ENCODE measurements at regions not wholly inside any gene's neighbourhood (a gene's known extent, or its start where the extent isn't known, plus 50 kb on each side); places are given as distances from the start of the nearest gene placed in this dataset.
"Not testable (repeated sequence)": the region's sequence is repeated elsewhere in the genome, so short reads cannot be mapped to it uniquely, and the experiment has no call there.

DNA sequence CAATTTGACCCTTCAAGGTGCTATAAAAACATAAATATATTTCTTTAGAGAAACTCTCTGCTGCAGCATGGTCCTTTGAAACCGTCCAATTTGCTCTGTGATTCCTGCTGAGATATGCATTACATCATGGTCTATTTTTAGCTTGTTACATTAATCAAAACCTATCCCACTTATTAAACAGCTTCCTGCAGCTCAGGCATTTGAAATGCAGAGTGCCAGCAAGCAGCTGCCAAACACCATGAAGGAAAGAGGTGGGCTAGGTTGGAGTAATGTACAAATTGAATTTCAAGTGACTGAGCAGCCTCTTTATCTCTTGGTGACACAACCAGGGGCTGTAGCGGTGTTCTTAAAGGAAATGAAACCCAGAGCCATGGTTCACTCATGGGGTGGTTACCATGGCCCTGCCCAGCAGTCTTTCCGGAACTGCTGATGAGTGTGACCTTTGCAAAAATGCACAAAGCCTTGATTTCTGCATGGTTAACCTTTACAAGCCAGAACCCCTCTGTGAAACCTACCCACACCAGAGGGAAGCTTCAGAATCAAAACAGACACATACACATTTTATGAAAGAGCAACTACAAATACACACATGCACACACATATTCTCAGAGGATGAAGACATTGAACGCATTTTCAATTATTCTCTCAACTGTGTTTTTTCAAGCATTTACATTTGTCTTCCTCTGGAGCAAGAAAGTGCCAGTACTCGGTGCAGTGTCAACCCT is 155.8 kb upstream of the ZNF608 start:
- DNase-seq = no peak

DNA sequence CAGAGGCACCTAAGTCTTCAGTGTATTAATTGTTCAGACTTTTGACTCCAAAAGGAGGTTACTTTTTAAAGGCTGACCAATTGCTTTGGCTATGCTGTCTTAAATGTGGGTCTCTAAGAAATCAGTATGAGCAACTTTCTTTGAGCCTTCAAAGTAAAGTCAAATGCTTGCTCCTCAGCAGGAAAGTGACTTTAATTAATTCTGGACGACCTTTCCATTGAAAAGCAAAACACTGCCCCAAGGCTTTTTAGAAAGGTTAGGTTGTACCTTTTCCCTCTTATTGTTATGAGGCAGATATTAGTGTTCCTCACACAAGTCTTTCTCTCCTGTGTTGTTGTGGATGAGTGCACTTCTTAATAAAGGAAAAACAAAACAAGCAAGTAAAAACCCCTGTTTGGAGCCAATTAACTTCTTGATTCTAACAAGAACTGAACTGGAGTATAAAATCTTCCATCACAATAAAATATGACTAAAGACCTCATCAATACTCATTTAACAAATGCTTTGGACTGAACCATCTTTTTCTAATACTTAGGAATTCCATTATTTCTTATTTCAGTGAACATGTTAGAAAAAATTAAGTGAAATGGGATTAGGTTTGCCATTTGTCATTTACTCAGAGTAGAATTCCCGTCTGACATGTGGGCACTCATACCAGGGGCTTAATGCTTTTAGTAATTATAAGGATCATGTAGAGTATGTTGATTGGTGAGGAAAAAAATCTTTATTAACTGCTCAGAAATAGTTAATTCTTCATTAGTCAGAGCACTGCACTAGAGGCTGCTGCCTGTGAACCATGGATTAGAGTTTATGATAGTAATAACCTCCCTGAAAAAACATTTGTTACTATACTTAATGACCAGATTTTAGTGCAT is 159.1 kb upstream of the ZNF608 start:
- DNase-seq = no peak

DNA sequence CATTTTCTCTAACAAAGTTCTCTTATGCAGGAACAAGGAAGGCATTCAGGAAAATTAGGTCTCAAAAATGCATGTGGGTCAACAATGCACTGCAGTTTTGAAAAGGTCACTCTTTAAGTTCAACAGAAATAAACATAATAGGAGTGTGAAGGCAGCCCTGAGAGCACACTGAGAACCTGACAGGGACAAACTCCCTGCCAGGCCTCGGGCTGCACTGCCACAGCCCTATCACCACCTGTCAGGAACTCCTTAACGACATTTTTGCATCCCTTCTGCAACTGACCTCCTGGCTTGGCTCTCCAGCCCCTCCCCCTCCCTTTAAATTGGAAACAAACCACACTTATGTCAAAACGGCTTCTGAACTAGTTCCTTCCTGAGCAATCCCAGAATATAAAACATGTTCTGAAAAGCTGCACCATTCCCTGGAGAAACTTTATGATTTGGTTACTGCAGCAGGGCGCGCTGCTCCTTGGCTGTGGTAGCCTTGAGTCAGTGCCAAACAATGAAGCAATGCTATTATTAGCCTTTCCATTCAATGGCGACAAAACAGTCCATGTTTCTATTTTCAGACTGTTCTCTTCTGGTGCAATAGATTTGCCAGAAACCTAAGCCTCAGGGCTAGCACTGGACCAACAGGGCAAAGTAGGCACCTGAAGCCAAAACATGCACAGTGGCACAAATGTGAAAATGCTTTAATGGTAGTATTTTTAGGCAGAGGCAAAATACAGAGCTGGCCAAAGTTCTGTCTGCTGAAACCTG is 160.1 kb upstream of the ZNF608 start:
- no peak for DNase-seq

DNA sequence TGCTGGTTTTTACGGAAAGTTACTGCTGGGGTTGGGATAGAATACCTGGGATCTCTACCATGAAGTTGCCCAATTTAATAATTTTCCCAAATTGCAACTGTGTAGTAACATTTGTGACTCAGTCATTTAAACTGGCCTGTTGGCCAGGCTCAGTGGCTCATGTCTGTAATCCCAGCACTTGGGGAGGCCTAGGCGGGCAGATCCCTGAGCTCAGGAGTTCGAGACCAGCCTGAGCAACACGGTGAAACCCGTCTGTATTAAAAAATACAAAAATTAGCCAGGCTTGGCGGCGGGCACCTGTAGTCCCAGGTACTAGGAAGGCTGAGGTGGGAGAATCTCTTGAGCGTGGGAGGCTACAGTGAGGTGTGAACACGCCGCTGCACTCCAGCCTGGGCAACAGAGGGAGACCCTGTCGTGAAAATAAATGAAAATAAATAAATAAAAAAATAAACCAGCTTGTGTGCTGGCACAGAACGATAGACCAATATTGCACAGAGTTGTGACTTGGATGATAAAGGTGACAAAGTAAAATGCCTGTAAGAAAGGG is 160.7 kb upstream of the ZNF608 start:
- DNase-seq = no peak

DNA sequence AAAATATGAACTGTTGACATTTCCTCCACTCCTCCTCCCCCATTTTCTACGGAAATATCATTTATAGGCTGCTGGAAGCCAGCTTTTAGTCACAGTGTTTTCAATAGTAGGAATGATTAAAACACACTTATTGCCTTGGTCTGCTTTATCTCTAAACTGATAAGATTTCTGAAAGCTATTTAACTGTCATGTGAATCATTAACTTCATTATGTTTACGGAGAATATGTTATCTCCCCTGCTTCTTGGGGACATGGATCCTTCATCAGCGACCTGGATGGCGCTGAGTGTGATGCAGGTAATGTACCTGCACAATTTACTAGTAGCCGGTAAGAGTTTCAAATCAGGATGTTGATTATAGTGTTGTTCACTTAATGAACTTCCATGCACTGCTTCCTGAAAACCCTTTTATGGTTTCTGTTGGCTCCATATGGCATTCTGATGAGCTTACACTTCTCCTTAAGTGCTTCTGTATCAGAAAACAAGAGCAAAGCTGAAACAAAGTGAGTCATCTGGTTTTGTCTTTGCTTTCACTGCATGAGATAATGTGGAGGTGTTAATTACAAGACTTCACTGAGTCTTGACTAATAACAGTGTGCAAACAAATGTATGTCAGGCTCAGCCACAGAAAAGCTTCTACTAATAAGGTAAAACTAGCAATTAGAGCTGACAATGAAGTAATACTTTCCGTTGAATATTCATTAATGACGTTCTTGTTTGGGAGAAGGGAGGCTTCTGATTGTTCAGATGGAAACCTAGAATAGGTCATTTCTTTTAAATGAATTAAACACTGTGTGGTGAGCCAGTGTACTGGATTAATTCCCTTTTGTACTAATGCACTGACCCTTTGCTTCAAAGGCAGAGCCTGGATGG is 162.4 kb upstream of the ZNF608 start:
- DNase-seq = no peak

GRCh38 chr5:124909734-124910133 is 163.3 kb upstream of the ZNF608 start:
- no peak for DNase-seq

GRCh38 chr5:124910354-124911016 is 164.0 kb upstream of the ZNF608 start:
- DNase-seq = no peak

DNA sequence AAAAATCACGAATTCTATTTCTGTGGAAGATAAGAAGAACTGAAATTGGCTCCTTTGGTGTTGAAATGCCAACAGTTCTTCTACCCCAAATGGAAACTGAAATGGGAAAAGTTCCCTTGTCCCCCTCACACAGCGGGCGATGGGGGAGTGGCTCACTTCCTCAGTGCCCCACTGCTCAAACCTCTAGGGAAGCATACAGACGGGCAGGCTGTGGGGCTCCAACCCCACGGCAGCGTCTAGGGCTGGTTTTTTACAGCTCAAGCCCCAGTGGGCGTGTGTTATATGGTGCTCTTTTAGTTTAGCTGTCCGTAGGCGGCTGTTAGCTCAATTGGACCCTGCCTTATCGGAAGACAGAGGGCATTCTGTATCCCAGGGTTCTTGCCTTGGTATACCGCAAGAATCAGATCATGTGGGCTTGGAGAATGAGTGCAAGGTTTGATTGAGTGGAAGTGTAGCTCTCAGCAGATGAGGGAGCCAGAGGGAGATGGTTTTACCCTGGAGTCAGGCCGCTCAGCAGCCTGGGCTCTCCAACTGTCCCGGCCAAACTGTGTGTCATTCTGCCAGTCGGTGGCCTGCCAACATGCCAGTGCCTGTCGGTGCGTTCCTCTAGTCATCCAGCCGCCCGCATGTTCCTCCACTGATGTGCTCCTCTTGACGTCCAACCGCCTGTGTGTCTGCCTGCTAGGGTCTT is 166.3 kb upstream of the ZNF608 start:
- DNase-seq = no peak

DNA sequence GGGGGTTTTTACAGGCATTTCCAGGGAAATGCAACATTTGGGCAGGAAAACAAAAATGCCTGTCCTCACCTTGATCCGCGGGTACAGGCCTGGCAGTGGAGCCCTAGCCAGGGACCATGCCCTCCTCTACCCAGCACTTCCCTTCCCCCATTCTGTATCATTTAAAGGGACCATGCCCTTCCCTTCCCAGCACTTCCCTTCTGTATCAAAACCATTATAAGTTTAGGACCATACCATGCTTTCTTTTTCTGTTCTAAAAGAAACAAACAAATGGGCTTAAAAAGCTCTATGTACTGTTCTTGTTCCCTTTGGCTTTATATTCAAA is 166.9 kb upstream of the ZNF608 start:
- DNase-seq = no peak

DNA sequence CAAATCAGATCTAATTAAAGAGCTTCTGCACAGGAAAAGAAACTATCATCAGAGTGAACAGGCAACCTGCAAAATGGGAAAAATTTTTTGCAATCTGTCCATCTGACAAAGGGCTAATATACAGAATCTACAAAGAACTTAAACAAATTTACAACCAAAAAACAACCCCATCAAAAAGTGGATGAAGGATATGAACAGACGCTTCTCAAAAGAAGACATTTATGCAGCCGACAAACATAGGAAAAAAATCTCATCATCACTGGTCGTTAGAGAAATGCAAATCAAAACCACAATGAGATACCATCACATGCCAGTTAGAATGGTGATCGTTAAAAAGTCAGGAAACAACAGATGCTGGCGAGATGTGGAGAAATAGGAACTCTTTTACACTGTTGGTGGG is 169.9 kb upstream of the ZNF608 start:
- not testable (repeated sequence) for DNase-seq

DNA sequence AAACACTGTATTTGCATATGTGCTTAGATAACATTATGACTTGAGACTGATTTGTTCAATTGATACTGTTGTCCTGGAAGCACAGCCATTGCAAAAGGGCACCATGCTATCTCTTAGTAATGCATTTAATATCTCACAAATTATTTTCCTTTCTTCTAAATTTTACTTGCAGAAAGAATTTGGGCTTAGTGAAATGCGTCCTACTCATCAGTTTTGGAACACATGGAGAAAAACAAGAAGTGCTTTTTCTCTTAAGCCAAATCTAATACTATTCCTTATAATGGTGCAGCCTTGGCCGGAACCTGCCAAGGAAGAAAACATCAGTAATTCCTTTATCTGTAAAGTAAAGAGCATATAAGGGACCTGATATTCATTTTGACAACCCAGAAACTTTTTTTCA is 172.2 kb upstream of the ZNF608 start:
- DNase-seq = no peak

DNA sequence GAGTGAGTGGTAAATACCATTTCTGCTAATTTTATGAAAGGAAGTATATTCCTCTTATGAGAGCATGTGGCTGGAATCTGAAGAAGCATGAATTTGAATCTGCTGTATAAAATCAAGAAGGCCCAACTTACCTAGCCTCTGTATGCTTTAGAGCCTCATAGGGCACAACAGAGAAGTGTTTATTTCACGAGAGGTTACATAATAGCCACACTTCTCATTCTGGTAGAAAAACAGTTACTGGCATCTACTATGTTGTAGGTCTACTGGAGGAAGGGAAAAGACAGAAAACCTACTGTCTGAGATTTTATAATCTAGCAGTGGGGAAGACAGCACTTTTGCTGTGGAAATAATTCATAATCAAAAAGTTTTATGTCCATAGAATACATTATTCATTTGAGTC is 172.6 kb upstream of the ZNF608 start:
- DNase-seq = no peak

- DNase-seq = no peak
Observed at GRCh38 chr5:124919747-124920525, 173.5 kb upstream of the ZNF608 start.

- no peak for DNase-seq
Observed at GRCh38 chr5:124920909-124921666, 174.6 kb upstream of the ZNF608 start.

DNA sequence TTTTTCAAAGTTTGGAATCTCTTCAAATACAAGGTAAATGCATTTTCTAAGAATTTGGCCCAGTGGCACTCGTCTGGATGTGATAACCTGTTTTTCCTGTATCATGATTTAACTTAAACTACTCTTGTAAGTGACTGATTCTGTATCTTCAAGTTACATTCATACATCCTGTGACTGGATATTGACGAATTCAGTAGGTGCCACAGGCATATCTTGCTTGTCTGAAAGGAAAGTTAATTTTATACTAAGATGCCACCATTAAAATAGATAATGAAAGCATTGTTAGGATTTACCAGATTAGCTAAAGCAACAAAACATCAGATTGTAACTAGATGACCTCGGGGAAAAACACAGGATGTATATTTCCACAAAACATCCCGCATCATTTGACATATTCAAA is 175.3 kb upstream of the ZNF608 start:
- DNase-seq = no peak

GRCh38 chr5:124922255-124922975 is 176.0 kb upstream of the ZNF608 start:
- no peak for DNase-seq

DNA sequence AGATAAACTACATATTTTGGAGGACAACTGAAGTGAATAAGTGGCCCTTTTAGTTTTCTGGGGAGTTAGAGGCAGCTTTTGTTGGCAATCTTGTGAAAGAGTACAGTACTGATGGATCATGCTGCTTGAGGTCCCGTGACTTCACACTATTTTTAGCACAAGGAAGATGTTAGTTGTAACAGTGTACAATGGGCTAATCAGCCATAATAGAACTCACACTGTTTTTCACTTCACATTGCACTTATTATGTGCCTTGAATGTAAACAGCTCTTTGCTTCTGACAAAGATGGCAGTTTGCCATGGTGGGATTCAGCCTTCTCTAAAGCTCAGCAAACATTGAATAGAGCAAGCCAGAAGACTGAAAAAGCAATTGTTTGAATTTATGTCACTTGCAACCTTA is 176.7 kb upstream of the ZNF608 start:
- no peak for DNase-seq

DNA sequence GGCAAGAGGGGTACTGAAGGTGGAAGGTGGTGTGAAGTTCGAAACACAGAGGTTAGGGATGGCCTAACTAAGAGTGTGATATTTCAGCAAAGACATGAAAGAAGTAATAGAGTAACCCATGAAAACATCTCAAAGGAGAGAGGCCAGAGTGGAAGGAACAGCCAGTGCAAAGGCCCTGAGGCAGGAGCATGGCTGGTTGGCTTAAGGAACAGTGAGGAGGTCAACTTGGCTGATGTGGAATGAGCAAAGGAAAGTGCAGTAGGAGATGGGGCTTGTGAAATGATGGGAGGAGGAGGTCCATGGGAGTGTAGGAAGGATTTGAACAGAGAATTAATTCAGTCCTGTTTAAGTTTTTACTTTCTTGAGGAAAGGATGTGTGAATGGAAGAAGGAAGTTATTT is 178.3 kb upstream of the ZNF608 start:
- DNase-seq = no peak

Data from right kidney (tissue), 1 donor.